Loucy (cell line): ENCODE measurements at regions not wholly inside any gene's neighbourhood (a gene's known extent, or its start where the extent isn't known, plus 50 kb on each side); places are given as distances from the start of the nearest gene placed in this dataset.

ENCODE experiments used
- H2AFZ ChIP-seq: fragments of 200-600 bp; sonication (generic); 2 replicates; pipeline ENCODE4 v1.6.0; 2016; ENCODE audit warnings: antibody characterized with exemption, mild to moderate bottlenecking, low read length, moderate library complexity
- H3F3A ChIP-seq: fragments of 200-600 bp; 2 replicates; pipeline ENCODE4 v1.6.0; 2016; ENCODE audit warnings: antibody characterized with exemption, low read depth, mild to moderate bottlenecking
- H3K27me3 ChIP-seq: fragments of 200-600 bp; sonication (generic); 2 replicates; pipeline ENCODE4 v1.6.1; 2014; ENCODE audit warnings: low read length, mild to moderate bottlenecking; ENCODE audit not compliant: insufficient read depth, poor library complexity, severe bottlenecking
- H3K36me3 ChIP-seq: fragments of 200-600 bp; sonication (generic); 2 replicates; pipeline ENCODE4 v1.6.1; 2016; ENCODE audit warnings: low read length; ENCODE audit not compliant: insufficient read depth
- H3K4me1 ChIP-seq: fragments of 200-600 bp; sonication (generic); 2 replicates; pipeline ENCODE4 v1.5.1; 2014; ENCODE audit warnings: low read length, mild to moderate bottlenecking; ENCODE audit not compliant: insufficient read depth, poor library complexity, severe bottlenecking
- H3K4me2 ChIP-seq: fragments of 200-600 bp; sonication (generic); 2 replicates; pipeline ENCODE4 v1.6.0; 2014; ENCODE audit warnings: antibody characterized with exemption, low read length, low read depth, mild to moderate bottlenecking; ENCODE audit not compliant: poor library complexity, severe bottlenecking
- H3K4me3 ChIP-seq: fragments of 200-600 bp; sonication (generic); 2 replicates; pipeline ENCODE4 v1.5.1; 2014; ENCODE audit warnings: low read length, mild to moderate bottlenecking, mixed read lengths; ENCODE audit not compliant: poor library complexity, severe bottlenecking
- H3K79me2 ChIP-seq: fragments of 200-600 bp; sonication (generic); 2 replicates; pipeline ENCODE4 v1.6.1; 2014; ENCODE audit warnings: low read length; ENCODE audit not compliant: insufficient read depth
- H3K9ac ChIP-seq: fragments of 200-600 bp; sonication (generic); 2 replicates; pipeline ENCODE4 v1.6.0; 2014; ENCODE audit warnings: mild to moderate bottlenecking, low read depth, low read length, moderate library complexity; ENCODE audit not compliant: poor library complexity, severe bottlenecking
- H3K9me2 ChIP-seq: fragments of 200-600 bp; sonication (generic); replicated peaks from 2 replicates; pipeline ENCODE4 v1.6.1; 2016; ENCODE audit warnings: low read depth, low read length, mixed read lengths
- H3K9me3 ChIP-seq: fragments of 200-600 bp; sonication (generic); 2 replicates; pipeline ENCODE4 v1.6.1; 2014; ENCODE audit warnings: mild to moderate bottlenecking, antibody characterized with exemption, low read length, low read depth; ENCODE audit not compliant: insufficient read depth
- H4K20me1 ChIP-seq: fragments of 200-600 bp; sonication (generic); 2 replicates; pipeline ENCODE4 v1.6.0; 2014; ENCODE audit warnings: antibody characterized with exemption, low read length, mild to moderate bottlenecking; ENCODE audit not compliant: insufficient read depth, poor library complexity, severe bottlenecking
- EZH2phosphoT487 ChIP-seq: fragments of 200-600 bp; IDR thresholded peaks from 2 replicates; pipeline ENCODE4 v1.6.1; 2018; ENCODE audit warnings: antibody characterized with exemption, mild to moderate bottlenecking, moderate library complexity, borderline replicate concordance
- TF ChIP-seq, protein P1 (sequence below): fragments of 200-600 bp; sonication (generic); conservative IDR thresholded peaks from 2 replicates; pipeline ENCODE4 v1.5.1; 2014; ENCODE audit warnings: mild to moderate bottlenecking, antibody characterized with exemption, low read length

- Histone ChIP-seq H3K9ac (no peak overlapping the region), H3K4me3 (no peak overlapping the region), H3K4me1 (peaks cover 6% of the 10 kb centered on the region), H3K9me2 (no peaks in the 10 kb centered on the region), H4K20me1 (no peaks in the 10 kb centered on the region), H3F3A (no peaks in the 10 kb centered on the region), H3K36me3 (no peaks in the 10 kb centered on the region), H3K79me2 (no peaks in the 10 kb centered on the region), H2AFZ (no peak overlapping the region), H3K9me3 (no peaks in the 10 kb centered on the region), H3K4me2 (no peak overlapping the region), H3K27me3 (no peaks in the 10 kb centered on the region)
- TF ChIP-seq, protein P1, sequence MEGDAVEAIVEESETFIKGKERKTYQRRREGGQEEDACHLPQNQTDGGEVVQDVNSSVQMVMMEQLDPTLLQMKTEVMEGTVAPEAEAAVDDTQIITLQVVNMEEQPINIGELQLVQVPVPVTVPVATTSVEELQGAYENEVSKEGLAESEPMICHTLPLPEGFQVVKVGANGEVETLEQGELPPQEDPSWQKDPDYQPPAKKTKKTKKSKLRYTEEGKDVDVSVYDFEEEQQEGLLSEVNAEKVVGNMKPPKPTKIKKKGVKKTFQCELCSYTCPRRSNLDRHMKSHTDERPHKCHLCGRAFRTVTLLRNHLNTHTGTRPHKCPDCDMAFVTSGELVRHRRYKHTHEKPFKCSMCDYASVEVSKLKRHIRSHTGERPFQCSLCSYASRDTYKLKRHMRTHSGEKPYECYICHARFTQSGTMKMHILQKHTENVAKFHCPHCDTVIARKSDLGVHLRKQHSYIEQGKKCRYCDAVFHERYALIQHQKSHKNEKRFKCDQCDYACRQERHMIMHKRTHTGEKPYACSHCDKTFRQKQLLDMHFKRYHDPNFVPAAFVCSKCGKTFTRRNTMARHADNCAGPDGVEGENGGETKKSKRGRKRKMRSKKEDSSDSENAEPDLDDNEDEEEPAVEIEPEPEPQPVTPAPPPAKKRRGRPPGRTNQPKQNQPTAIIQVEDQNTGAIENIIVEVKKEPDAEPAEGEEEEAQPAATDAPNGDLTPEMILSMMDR, result no peak
- TF ChIP-seq EZH2phosphoT487, result no peak
Observed at GRCh38 chr3:153038779-153039178, 123.2 kb upstream of the RAP2B start.

- no peaks in the 10 kb centered on the region for H3F3A ChIP-seq
- H3K4me1 ChIP-seq, result peaks cover 6% of the 10 kb centered on the region
- no peak overlapping the region for H3K4me2 ChIP-seq
- H2AFZ ChIP-seq, result peak overlapping the region; percentile 12; the same call in 1 of the 2 replicates
- H3K79me2 ChIP-seq, result no peaks in the 10 kb centered on the region
- no peaks in the 10 kb centered on the region for H3K27me3 ChIP-seq
- H3K9me3 ChIP-seq, result no peaks in the 10 kb centered on the region
- H3K4me3 ChIP-seq, result no peak overlapping the region
- TF ChIP-seq, protein P1, result no peak
- no peak for TF ChIP-seq EZH2phosphoT487
- H4K20me1 ChIP-seq, result no peaks in the 10 kb centered on the region
- H3K9ac ChIP-seq, result no peak overlapping the region
- no peaks in the 10 kb centered on the region for H3K36me3 ChIP-seq
- no peaks in the 10 kb centered on the region for H3K9me2 ChIP-seq
Observed at GRCh38 chr3:153041181-153041580, 120.8 kb upstream of the RAP2B start.

- Histone ChIP-seq H3K9me2 (no peaks in the 10 kb centered on the region), H3K4me3 (no peak overlapping the region), H3K9me3 (no peaks in the 10 kb centered on the region), H3F3A (no peaks in the 10 kb centered on the region), H3K79me2 (no peaks in the 10 kb centered on the region), H3K36me3 (no peaks in the 10 kb centered on the region), H4K20me1 (no peaks in the 10 kb centered on the region), H3K27me3 (no peaks in the 10 kb centered on the region), H2AFZ (no peak overlapping the region), H3K4me2 (no peak overlapping the region), H3K9ac (no peak overlapping the region), H3K4me1 (peaks cover 6% of the 10 kb centered on the region)
- TF ChIP-seq, protein P1, result no peak
- TF ChIP-seq EZH2phosphoT487, result no peak
Observed at GRCh38 chr3:153042088-153042487, 119.9 kb upstream of the RAP2B start.
